ENCODE measurements at regions not wholly inside any gene's neighbourhood (a gene's known extent, or its start where the extent isn't known, plus 50 kb on each side); places are given as distances from the start of the nearest gene placed in this dataset.

DNA sequence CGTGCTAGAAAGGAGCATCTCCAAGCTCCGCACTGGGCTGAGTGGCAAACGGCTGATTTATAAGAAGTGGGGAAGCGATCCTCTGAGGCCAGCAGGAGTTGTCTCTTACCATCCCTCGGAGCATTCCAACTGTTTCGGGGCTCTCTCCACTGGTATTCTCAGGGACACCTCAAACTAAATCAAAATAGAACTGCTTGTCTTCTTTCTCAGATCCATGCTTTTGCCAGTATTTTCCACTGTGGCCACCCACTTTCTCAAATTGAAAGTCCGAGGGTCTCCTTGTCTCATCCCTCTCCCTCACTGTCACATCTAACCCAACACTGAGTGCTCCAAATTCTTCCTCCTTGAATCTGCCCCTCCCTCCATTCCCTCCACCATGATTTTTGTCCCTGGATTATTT, 83.2 kb upstream of the LEP start:
- TF ChIP-seq EZH2 (IDR thresholded peaks at IDR 0.05; ENCODE audit: borderline replicate concordance, low read depth, low read length, poor library complexity, severe bottlenecking) = no peak
- TF ChIP-seq, protein P1, sequence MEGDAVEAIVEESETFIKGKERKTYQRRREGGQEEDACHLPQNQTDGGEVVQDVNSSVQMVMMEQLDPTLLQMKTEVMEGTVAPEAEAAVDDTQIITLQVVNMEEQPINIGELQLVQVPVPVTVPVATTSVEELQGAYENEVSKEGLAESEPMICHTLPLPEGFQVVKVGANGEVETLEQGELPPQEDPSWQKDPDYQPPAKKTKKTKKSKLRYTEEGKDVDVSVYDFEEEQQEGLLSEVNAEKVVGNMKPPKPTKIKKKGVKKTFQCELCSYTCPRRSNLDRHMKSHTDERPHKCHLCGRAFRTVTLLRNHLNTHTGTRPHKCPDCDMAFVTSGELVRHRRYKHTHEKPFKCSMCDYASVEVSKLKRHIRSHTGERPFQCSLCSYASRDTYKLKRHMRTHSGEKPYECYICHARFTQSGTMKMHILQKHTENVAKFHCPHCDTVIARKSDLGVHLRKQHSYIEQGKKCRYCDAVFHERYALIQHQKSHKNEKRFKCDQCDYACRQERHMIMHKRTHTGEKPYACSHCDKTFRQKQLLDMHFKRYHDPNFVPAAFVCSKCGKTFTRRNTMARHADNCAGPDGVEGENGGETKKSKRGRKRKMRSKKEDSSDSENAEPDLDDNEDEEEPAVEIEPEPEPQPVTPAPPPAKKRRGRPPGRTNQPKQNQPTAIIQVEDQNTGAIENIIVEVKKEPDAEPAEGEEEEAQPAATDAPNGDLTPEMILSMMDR (conservative IDR thresholded peaks at IDR 0.05; ENCODE audit: low read depth, low read length) = no peak
- ChIA-PET CTCF (no interaction called here), POLR2A (ENCODE audit: low non-redundant PET) (no interaction called here)
- intact Hi-C loops (cut with micrococcal nuclease; ENCODE audit: unreplicated experiment) = no loop called here
- Histone ChIP-seq H3K4me3 (ENCODE audit: low read depth, low read length, poor library complexity, severe bottlenecking) (no peak overlapping the region), H3K27ac (ENCODE audit: low read depth, low read length, poor library complexity, severe bottlenecking) (no peak overlapping the region), H3K27me3 (replicated peaks; ENCODE audit: insufficient read depth, low read depth, low read length, poor library complexity) (peaks cover 42% of the 10 kb centered on the region), H3K4me1 (ENCODE audit: insufficient read depth, low read length, poor library complexity, severe bottlenecking) (no peaks in the 10 kb centered on the region), H3K36me3 (ENCODE audit: insufficient read depth, low read length, poor library complexity, severe bottlenecking) (no peaks in the 10 kb centered on the region), H3K9me3 (ENCODE audit: low read depth, low read length, poor library complexity, severe bottlenecking) (no peaks in the 10 kb centered on the region)
- no peak for DNase-seq (ENCODE audit: low spot score)
- no TSS peak for BruUV-seq (replicated peaks)

DNA sequence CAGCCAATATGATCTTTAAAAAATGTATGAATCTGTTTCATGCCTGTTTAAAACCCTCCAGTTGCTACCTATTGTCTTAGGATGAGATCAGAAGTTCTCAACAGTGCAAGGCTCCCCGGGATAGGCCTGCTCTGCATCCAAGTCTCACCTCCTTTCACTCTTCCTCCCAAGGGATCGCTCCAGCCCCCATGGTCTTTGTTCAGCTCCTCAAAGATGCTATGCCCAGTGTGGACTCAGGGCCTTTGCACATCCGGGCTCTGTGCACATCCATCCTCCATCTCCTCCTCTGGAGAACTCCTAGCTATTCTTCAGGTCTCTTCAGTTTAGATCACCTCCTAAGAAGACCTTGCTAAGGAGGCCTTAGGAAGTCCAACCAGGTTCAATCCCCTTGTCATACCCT, 82.7 kb upstream of the LEP start:
- no peaks in the 10 kb centered on the region for H3K4me1 ChIP-seq (ENCODE audit: insufficient read depth, low read length, poor library complexity, severe bottlenecking)

DNA sequence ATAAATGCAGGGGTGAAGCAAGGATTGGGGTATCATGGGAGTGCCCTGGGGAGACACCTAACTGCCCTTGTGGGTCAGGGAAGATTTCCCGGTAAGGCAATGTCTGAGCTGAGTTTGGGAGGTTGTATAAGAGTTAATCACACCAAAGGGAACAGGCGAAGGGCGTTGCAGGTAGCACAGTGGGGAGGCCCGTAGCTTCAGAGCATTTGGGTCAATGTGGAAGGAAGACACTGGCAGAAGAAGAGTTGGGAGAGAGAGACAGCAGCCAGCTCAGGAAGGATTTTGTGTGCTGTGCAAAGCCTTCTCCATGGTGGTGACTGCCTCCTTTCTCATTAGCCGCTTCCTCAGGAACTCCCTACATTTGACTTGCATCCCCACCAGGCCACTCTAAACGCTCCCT, 80.8 kb upstream of the LEP start:
- ChIA-PET CTCF (no interaction called here), POLR2A (ENCODE audit: low non-redundant PET) (no interaction called here)
- H3K27ac ChIP-seq (ENCODE audit: low read depth, low read length, poor library complexity, severe bottlenecking) = no peak overlapping the region
- TF ChIP-seq, protein P1 (conservative IDR thresholded peaks at IDR 0.05; ENCODE audit: low read depth, low read length) = no peak
- no peaks in the 10 kb centered on the region for H3K36me3 ChIP-seq (ENCODE audit: insufficient read depth, low read length, poor library complexity, severe bottlenecking)
- intact Hi-C loops (cut with micrococcal nuclease; ENCODE audit: unreplicated experiment) = no loop called here
- H3K27me3 ChIP-seq (replicated peaks; ENCODE audit: insufficient read depth, low read depth, low read length, poor library complexity) = peaks cover 51% of the 10 kb centered on the region
- no peak overlapping the region for H3K4me3 ChIP-seq (ENCODE audit: low read depth, low read length, poor library complexity, severe bottlenecking)
- no peaks in the 10 kb centered on the region for H3K9me3 ChIP-seq (ENCODE audit: low read depth, low read length, poor library complexity, severe bottlenecking)
- no peaks in the 10 kb centered on the region for H3K4me1 ChIP-seq (ENCODE audit: insufficient read depth, low read length, poor library complexity, severe bottlenecking)
- BruUV-seq (replicated peaks) = no TSS peak
- no peak for DNase-seq (ENCODE audit: low spot score)

More for the DNA sequence above, 82.7 kb upstream of the LEP start:
- Histone ChIP-seq H3K27me3 (replicated peaks; ENCODE audit: insufficient read depth, low read depth, low read length, poor library complexity) (peaks cover 42% of the 10 kb centered on the region), H3K36me3 (ENCODE audit: insufficient read depth, low read length, poor library complexity, severe bottlenecking) (no peaks in the 10 kb centered on the region), H3K9me3 (ENCODE audit: low read depth, low read length, poor library complexity, severe bottlenecking) (no peaks in the 10 kb centered on the region), H3K27ac (ENCODE audit: low read depth, low read length, poor library complexity, severe bottlenecking) (no peak overlapping the region), H3K4me3 (ENCODE audit: low read depth, low read length, poor library complexity, severe bottlenecking) (no peak overlapping the region)
- ChIA-PET CTCF (no interaction called here), POLR2A (ENCODE audit: low non-redundant PET) (no interaction called here)
- BruUV-seq (replicated peaks) = no TSS peak
- intact Hi-C loops (cut with micrococcal nuclease; ENCODE audit: unreplicated experiment) = no loop called here
- TF ChIP-seq EZH2 (IDR thresholded peaks at IDR 0.05; ENCODE audit: borderline replicate concordance, low read depth, low read length, poor library complexity, severe bottlenecking) = no peak
- TF ChIP-seq, protein P1 (conservative IDR thresholded peaks at IDR 0.05; ENCODE audit: low read depth, low read length) = no peak
- no peak for DNase-seq (ENCODE audit: low spot score)
